ENCODE measurements at regions not wholly inside any gene's neighbourhood (a gene's known extent, or its start where the extent isn't known, plus 50 kb on each side); places are given as distances from the start of the nearest gene placed in this dataset.

- no peak for TF ChIP-seq EZH2phosphoT487 (IDR thresholded peaks at IDR 0.05; ENCODE audit: low read length)
- no peak for TF ChIP-seq EZH2 (optimal IDR thresholded peaks at IDR 0.05; ENCODE audit: low read depth, low read length)
- TF ChIP-seq CTCF (IDR thresholded peaks at IDR 0.05; ENCODE audit: low read length), result no peak
- H3F3A ChIP-seq (ENCODE audit: insufficient read depth, low read length), result no peaks in the 10 kb centered on the region
- no peaks in the 10 kb centered on the region for H3K9me2 ChIP-seq (replicated peaks; ENCODE audit: insufficient read depth, low read length)
- no peaks in the 10 kb centered on the region for H3K27me3 ChIP-seq (replicated peaks; ENCODE audit: insufficient read depth, low read length)
- H3K9me3 ChIP-seq (replicated peaks; ENCODE audit: insufficient read depth, low read length), result no peaks in the 10 kb centered on the region
- H3K4me2 ChIP-seq (ENCODE audit: low read depth, low read length), result no peak overlapping the region
- H4K20me1 ChIP-seq (ENCODE audit: insufficient read depth, low read length), result no peaks in the 10 kb centered on the region
- no peaks in the 10 kb centered on the region for H3K36me3 ChIP-seq (replicated peaks; ENCODE audit: insufficient read depth, low read length)
- no peaks in the 10 kb centered on the region for H3K79me2 ChIP-seq (ENCODE audit: low read length)
- H2AFZ ChIP-seq (ENCODE audit: low read length), result no peak overlapping the region
- DNase-seq, result no peak
- no peak overlapping the region for H3K27ac ChIP-seq (ENCODE audit: low read length)
- H3K9ac ChIP-seq (ENCODE audit: low read length), result no peak overlapping the region
- no peak overlapping the region for H3K4me3 ChIP-seq (ENCODE audit: low read length)
- H3K4me1 ChIP-seq (ENCODE audit: low read length), result no peaks in the 10 kb centered on the region
These were observed 538.5 kb upstream of the JAG1 start for GRCh38 chr20:11212272-11212671.

GRCh38 chr20:11212902-11213301 is 539.1 kb upstream of the JAG1 start:
- TF ChIP-seq EZH2 (optimal IDR thresholded peaks at IDR 0.05; ENCODE audit: low read depth, low read length) (no peak), CTCF (IDR thresholded peaks at IDR 0.05; ENCODE audit: low read length) (no peak), EZH2phosphoT487 (IDR thresholded peaks at IDR 0.05; ENCODE audit: low read length) (no peak)
- no peak overlapping the region for H2AFZ ChIP-seq (ENCODE audit: low read length)
- no peak overlapping the region for H3K27ac ChIP-seq (ENCODE audit: low read length)
- H3K27me3 ChIP-seq (replicated peaks; ENCODE audit: insufficient read depth, low read length), result no peaks in the 10 kb centered on the region
- DNase-seq, result no peak
- H3K36me3 ChIP-seq (replicated peaks; ENCODE audit: insufficient read depth, low read length), result no peaks in the 10 kb centered on the region
- H3F3A ChIP-seq (ENCODE audit: insufficient read depth, low read length), result no peaks in the 10 kb centered on the region
- no peaks in the 10 kb centered on the region for H3K79me2 ChIP-seq (ENCODE audit: low read length)
- no peak overlapping the region for H3K9ac ChIP-seq (ENCODE audit: low read length)
- no peaks in the 10 kb centered on the region for H4K20me1 ChIP-seq (ENCODE audit: insufficient read depth, low read length)
- no peak overlapping the region for H3K4me2 ChIP-seq (ENCODE audit: low read depth, low read length)
- no peaks in the 10 kb centered on the region for H3K9me3 ChIP-seq (replicated peaks; ENCODE audit: insufficient read depth, low read length)
- no peaks in the 10 kb centered on the region for H3K4me1 ChIP-seq (ENCODE audit: low read length)
- H3K4me3 ChIP-seq (ENCODE audit: low read length), result no peak overlapping the region
- no peaks in the 10 kb centered on the region for H3K9me2 ChIP-seq (replicated peaks; ENCODE audit: insufficient read depth, low read length)

- no peak for TF ChIP-seq CTCF (IDR thresholded peaks at IDR 0.05; ENCODE audit: low read length)
- TF ChIP-seq EZH2phosphoT487 (IDR thresholded peaks at IDR 0.05; ENCODE audit: low read length), result no peak
- TF ChIP-seq EZH2 (optimal IDR thresholded peaks at IDR 0.05; ENCODE audit: low read depth, low read length), result no peak
- no peak for DNase-seq
- no peaks in the 10 kb centered on the region for H3F3A ChIP-seq (ENCODE audit: insufficient read depth, low read length)
- no peak overlapping the region for H2AFZ ChIP-seq (ENCODE audit: low read length)
- no peaks in the 10 kb centered on the region for H3K9me2 ChIP-seq (replicated peaks; ENCODE audit: insufficient read depth, low read length)
- no peaks in the 10 kb centered on the region for H3K79me2 ChIP-seq (ENCODE audit: low read length)
- no peak overlapping the region for H3K9ac ChIP-seq (ENCODE audit: low read length)
- no peaks in the 10 kb centered on the region for H3K27me3 ChIP-seq (replicated peaks; ENCODE audit: insufficient read depth, low read length)
- H3K27ac ChIP-seq (ENCODE audit: low read length), result no peak overlapping the region
- H3K4me1 ChIP-seq (ENCODE audit: low read length), result no peaks in the 10 kb centered on the region
- H4K20me1 ChIP-seq (ENCODE audit: insufficient read depth, low read length), result no peaks in the 10 kb centered on the region
- no peak overlapping the region for H3K4me3 ChIP-seq (ENCODE audit: low read length)
- no peaks in the 10 kb centered on the region for H3K9me3 ChIP-seq (replicated peaks; ENCODE audit: insufficient read depth, low read length)
- no peak overlapping the region for H3K4me2 ChIP-seq (ENCODE audit: low read depth, low read length)
- H3K36me3 ChIP-seq (replicated peaks; ENCODE audit: insufficient read depth, low read length), result no peaks in the 10 kb centered on the region
These were observed 540.5 kb upstream of the JAG1 start for GRCh38 chr20:11214256-11214840.
